Loucy (cell line): ENCODE measurements at regions not wholly inside any gene's neighbourhood (a gene's known extent, or its start where the extent isn't known, plus 50 kb on each side); places are given as distances from the start of the nearest gene placed in this dataset.

Experiments
- CTCF ChIP-seq: fragments of 200-600 bp; sonication (generic); conservative IDR thresholded peaks from 2 replicates; pipeline ENCODE4 v1.5.1; 2014; ENCODE audit warnings: mild to moderate bottlenecking, antibody characterized with exemption, low read length
- EZH2phosphoT487 ChIP-seq: fragments of 200-600 bp; IDR thresholded peaks from 2 replicates; pipeline ENCODE4 v1.6.1; 2018; ENCODE audit warnings: antibody characterized with exemption, mild to moderate bottlenecking, moderate library complexity, borderline replicate concordance

GRCh38 chr3:72617424-72618024, 230.7 kb downstream of the SHQ1 start:
- TF ChIP-seq EZH2phosphoT487 = no peak
- TF ChIP-seq CTCF = no peak
